ENCODE measurements at regions not wholly inside any gene's neighbourhood (a gene's known extent, or its start where the extent isn't known, plus 50 kb on each side); places are given as distances from the start of the nearest gene placed in this dataset.

DNA sequence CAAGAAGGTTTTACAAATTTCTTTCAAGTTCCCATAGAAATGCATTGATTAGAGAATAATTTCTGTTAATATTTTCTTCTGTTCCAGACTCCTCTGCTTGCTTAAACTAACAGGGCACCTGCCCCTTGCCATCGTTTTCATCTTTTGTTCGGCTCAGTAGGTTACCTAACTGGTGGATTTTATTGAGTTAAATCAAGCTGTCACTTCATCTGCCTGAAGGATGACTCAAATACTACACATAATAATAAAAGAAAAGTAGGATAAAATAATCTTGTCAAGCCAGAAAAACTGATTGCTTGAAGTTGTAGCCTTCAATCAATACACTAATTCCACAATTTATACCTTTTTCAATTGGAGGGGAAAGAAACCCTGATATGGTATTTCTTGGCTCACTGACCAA is 234.0 kb downstream of the NR4A2 start:
- DNase-seq (ENCODE audit: low spot score, unreplicated experiment): no peak
- Mint-ChIP-seq H3K27me3 (no peaks in the 10 kb centered on the region), H3K27ac (no peak overlapping the region), H3K4me1 (ENCODE audit: low read depth) (peaks cover 8% of the 10 kb centered on the region), H3K36me3 (ENCODE audit: insufficient read depth) (peaks cover 2% of the 10 kb centered on the region), H3K9me3 (ENCODE audit: low read depth) (peaks cover 3% of the 10 kb centered on the region), H3K4me3 (ENCODE audit: low read depth) (no peak overlapping the region)
- TF ChIP-seq, protein P1, sequence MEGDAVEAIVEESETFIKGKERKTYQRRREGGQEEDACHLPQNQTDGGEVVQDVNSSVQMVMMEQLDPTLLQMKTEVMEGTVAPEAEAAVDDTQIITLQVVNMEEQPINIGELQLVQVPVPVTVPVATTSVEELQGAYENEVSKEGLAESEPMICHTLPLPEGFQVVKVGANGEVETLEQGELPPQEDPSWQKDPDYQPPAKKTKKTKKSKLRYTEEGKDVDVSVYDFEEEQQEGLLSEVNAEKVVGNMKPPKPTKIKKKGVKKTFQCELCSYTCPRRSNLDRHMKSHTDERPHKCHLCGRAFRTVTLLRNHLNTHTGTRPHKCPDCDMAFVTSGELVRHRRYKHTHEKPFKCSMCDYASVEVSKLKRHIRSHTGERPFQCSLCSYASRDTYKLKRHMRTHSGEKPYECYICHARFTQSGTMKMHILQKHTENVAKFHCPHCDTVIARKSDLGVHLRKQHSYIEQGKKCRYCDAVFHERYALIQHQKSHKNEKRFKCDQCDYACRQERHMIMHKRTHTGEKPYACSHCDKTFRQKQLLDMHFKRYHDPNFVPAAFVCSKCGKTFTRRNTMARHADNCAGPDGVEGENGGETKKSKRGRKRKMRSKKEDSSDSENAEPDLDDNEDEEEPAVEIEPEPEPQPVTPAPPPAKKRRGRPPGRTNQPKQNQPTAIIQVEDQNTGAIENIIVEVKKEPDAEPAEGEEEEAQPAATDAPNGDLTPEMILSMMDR (IDR thresholded peaks at IDR 0.05; ENCODE audit: unreplicated experiment): no peak

DNA sequence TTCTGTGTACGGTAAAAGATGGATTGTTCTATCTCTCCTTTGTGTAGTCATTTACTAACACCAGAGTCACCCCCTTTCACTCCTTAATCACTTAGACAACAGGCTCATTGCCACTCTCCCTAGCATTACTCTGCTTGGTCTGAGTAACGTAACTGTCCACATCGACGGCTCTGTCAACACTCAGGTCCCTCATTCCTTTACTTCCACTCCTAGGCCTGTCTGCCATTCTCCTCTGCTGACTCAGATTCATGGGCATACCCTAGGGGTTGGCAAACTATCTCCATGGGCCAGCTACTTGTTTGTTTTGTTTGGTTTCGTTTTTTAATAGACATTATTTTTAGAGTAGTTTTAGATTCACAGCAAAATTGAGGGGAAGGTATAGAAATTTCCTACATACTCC is 243.9 kb downstream of the NR4A2 start:
- H3K27me3 Mint-ChIP-seq: no peaks in the 10 kb centered on the region
- peak overlapping the region; percentile 15 for H3K27ac Mint-ChIP-seq
- peaks cover 13% of the 10 kb centered on the region for H3K9me3 Mint-ChIP-seq (ENCODE audit: low read depth)
- TF ChIP-seq, protein P1 (IDR thresholded peaks at IDR 0.05; ENCODE audit: unreplicated experiment): no peak
- no peak overlapping the region for H3K4me3 Mint-ChIP-seq (ENCODE audit: low read depth)
- H3K4me1 Mint-ChIP-seq (ENCODE audit: low read depth): no peaks in the 10 kb centered on the region
- H3K36me3 Mint-ChIP-seq (ENCODE audit: insufficient read depth): peaks cover 15% of the 10 kb centered on the region
- DNase-seq (ENCODE audit: low spot score, unreplicated experiment): no peak

DNA sequence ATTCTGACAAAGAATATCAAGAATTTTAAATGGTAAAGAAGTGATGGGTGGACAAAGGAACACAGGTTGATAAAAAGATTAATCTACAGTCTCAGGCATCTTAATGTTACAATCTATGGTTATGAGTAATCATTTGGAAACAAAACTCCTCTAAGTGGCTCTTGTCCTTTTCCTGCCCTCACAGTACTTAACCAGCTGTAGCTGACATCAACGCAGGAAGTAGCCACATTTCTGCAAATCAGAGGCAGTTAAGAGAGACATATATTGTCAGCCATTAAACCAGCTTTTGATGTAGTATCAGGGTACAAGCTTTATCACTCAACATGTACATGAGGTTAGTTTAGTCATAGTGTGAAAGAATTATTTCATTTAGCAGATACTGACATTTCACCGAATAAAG is 244.6 kb downstream of the NR4A2 start:
- Mint-ChIP-seq H3K36me3 (ENCODE audit: insufficient read depth) (peaks cover 23% of the 10 kb centered on the region), H3K4me1 (ENCODE audit: low read depth) (no peaks in the 10 kb centered on the region), H3K27ac (no peak overlapping the region), H3K9me3 (ENCODE audit: low read depth) (peaks cover 16% of the 10 kb centered on the region), H3K4me3 (ENCODE audit: low read depth) (no peak overlapping the region), H3K27me3 (no peaks in the 10 kb centered on the region)
- DNase-seq (ENCODE audit: low spot score, unreplicated experiment): no peak
- TF ChIP-seq, protein P1 (IDR thresholded peaks at IDR 0.05; ENCODE audit: unreplicated experiment): no peak

DNA sequence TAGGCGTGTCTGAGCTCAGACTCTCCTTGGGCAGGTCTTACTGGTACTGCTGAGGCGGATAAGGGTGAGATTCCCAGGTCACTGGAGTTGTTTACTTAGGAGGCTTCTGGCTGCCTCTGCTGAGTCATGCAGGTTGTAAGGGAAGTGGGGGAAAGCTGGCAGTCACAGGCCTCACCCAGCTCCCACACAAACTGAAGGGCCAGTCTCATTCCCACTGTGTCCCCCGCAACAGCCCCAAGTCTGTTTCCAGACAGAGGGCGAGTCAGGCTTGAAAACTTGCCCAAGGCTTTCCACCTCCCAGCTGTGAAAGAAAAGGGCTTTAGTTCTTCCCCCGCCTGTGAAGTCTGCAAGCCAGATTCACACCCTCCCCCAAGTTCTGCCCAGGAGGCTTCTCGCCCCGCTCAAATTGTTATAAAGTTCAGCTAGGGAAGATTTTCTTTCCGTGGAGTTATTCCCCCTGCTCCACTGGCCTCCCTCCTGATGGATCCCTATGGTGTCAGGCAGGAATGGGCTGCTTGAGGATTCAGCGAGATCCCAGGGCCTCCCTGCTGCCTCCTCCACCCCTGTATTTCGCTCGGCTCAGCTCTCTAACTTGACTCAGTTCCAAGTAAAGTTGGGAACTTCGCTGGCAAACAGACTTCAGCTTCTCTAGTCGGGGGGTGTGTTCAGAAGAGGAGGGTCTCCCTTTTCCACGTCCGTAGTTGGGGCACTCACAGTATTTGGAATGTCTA is 248.6 kb downstream of the NR4A2 start:
- Mint-ChIP-seq H3K27ac (peak overlapping the region; percentile 54), H3K9me3 (ENCODE audit: low read depth) (peaks cover 47% of the 10 kb centered on the region), H3K4me3 (ENCODE audit: low read depth) (no peak overlapping the region)

DNA sequence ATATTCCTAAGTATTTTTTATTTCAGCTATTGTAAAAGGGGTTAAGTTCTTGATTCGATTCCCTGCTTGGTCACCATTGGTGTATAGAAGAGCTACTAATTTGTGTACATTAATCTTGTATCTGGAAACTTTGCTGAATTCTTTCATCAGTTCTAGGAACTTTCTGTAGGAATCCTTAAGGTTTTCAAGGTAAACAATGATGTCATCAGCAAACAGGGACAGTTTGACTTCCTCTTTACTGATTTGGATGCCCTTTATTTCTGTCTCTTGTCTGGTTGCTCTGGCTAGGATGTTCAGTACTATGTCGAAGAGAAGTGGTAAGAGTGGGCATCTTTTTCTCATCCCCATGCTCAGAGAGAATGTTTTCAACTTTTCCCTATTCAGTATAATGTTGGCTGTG is 252.7 kb downstream of the NR4A2 start:
- TF ChIP-seq, protein P1 (IDR thresholded peaks at IDR 0.05; ENCODE audit: unreplicated experiment): no peak
- no peak overlapping the region for H3K4me3 Mint-ChIP-seq (ENCODE audit: low read depth)
- H3K27ac Mint-ChIP-seq: no peak overlapping the region
- H3K27me3 Mint-ChIP-seq: no peaks in the 10 kb centered on the region
- peaks cover 53% of the 10 kb centered on the region for H3K9me3 Mint-ChIP-seq (ENCODE audit: low read depth)
- DNase-seq (ENCODE audit: low spot score, unreplicated experiment): no peak
- H3K4me1 Mint-ChIP-seq (ENCODE audit: low read depth): no peaks in the 10 kb centered on the region
- peaks cover 35% of the 10 kb centered on the region for H3K36me3 Mint-ChIP-seq (ENCODE audit: insufficient read depth)

More for the DNA sequence above, 248.6 kb downstream of the NR4A2 start:
- H3K27me3 Mint-ChIP-seq: no peaks in the 10 kb centered on the region
- DNase-seq (ENCODE audit: low spot score, unreplicated experiment): no peak
- no peaks in the 10 kb centered on the region for H3K4me1 Mint-ChIP-seq (ENCODE audit: low read depth)
- TF ChIP-seq, protein P1 (IDR thresholded peaks at IDR 0.05; ENCODE audit: unreplicated experiment): no peak
- peaks cover 37% of the 10 kb centered on the region for H3K36me3 Mint-ChIP-seq (ENCODE audit: insufficient read depth)

Data from progenitor cell of endocrine pancreas (in vitro differentiated cells).